Fibroblast of lung (primary cell): ENCODE measurements at regions not wholly inside any gene's neighbourhood (a gene's known extent, or its start where the extent isn't known, plus 50 kb on each side); places are given as distances from the start of the nearest gene placed in this dataset.

ENCODE experiments used
- DNase-seq, 2 donors: peaks; one replicate each; pipeline versions ENCODE4 v3.0.0 to v3.0.0-alpha.2; 2010; ENCODE audit warnings: low read depth in 2 of 2
- H2AFZ ChIP-seq: 2 replicates; pipeline ENCODE4 v1.5.1; 2012; ENCODE audit warnings: low read length, control low read depth, inconsistent platforms
- H3K27ac ChIP-seq: 2 replicates; pipeline ENCODE4 v1.5.1; 2011; ENCODE audit warnings: low read length, control low read depth; ENCODE audit not compliant: insufficient read depth
- H3K27me3 ChIP-seq: 2 replicates; pipeline ENCODE4 v1.5.1; 2011; ENCODE audit warnings: mild to moderate bottlenecking, low read length; ENCODE audit not compliant: control insufficient read depth, insufficient read depth
- H3K36me3 ChIP-seq: 2 replicates; pipeline ENCODE4 v1.5.1; 2011; ENCODE audit warnings: low read length; ENCODE audit not compliant: control insufficient read depth, insufficient read depth
- H3K4me1 ChIP-seq: 2 replicates; pipeline ENCODE4 v1.5.1; 2011; ENCODE audit warnings: low read length; ENCODE audit not compliant: control insufficient read depth, insufficient read depth; ENCODE audit errors: extremely low read depth
- H3K4me2 ChIP-seq: 2 replicates; pipeline ENCODE4 v1.5.1; 2011; ENCODE audit warnings: low read length, control low read depth; ENCODE audit not compliant: insufficient read depth; ENCODE audit errors: extremely low read depth
- H3K4me3 ChIP-seq, 4 experiments: fragments of 200-600 bp in 1 of 4; sonication (generic) in 1 of 4; replicated peaks in 1 of 4; 2 replicates each; pipeline ENCODE4 v1.5.1; 2011 to 2016; ENCODE audit warnings: low read length in 4 of 4, low read depth in 3 of 4, mild to moderate bottlenecking in 3 of 4, control low read depth in 2 of 4, inconsistent platforms in 1 of 4, mixed read lengths in 1 of 4; ENCODE audit not compliant: insufficient read depth in 1 of 4; ENCODE audit errors: control extremely low read depth in 1 of 4
- H3K79me2 ChIP-seq: 2 replicates; pipeline ENCODE4 v1.5.1; 2012; ENCODE audit warnings: mild to moderate bottlenecking, low read length, inconsistent platforms; ENCODE audit not compliant: control insufficient read depth, insufficient read depth
- H3K9ac ChIP-seq: 2 replicates; pipeline ENCODE4 v1.5.1; 2011; ENCODE audit warnings: mild to moderate bottlenecking, low read length, control low read depth; ENCODE audit not compliant: insufficient read depth
- H3K9me3 ChIP-seq: 2 replicates; pipeline ENCODE4 v1.5.1; 2012; ENCODE audit warnings: low read depth, low read length; ENCODE audit not compliant: control insufficient read depth, insufficient read depth
- H4K20me1 ChIP-seq: 2 replicates; pipeline ENCODE4 v1.5.1; 2011; ENCODE audit warnings: low read length; ENCODE audit not compliant: control insufficient read depth, insufficient read depth; ENCODE audit errors: extremely low read depth
- CTCF ChIP-seq, 2 donors: IDR thresholded peaks in 1 of 2; conservative IDR thresholded peaks in 1 of 2; 1 replicate in 1 of 2; 2 replicates in 1 of 2; pipeline ENCODE4 v1.5.1; 2011 to 2012; ENCODE audit warnings: low read length in 2 of 2, control low read depth in 1 of 2, inconsistent platforms in 1 of 2, low read depth in 1 of 2, mild to moderate bottlenecking in 1 of 2
- EZH2 ChIP-seq: IDR thresholded peaks from 2 replicates; pipeline ENCODE4 v1.5.1; 2012; ENCODE audit warnings: low read length, control low read depth, mild to moderate bottlenecking; ENCODE audit errors: missing control alignments

- no peak overlapping the region for H3K4me2 ChIP-seq
- H2AFZ ChIP-seq, result no peak overlapping the region
- TF ChIP-seq EZH2, result no peak
- TF ChIP-seq CTCF (conservative IDR thresholded peaks at IDR 0.05 in 1 of 2, IDR thresholded peaks at IDR 0.05 in 1 of 2; ENCODE audit: low read depth in 1 of 2, low read length in 2 of 2), result no peak
- no peaks in the 10 kb centered on the region for H3K79me2 ChIP-seq
- no peaks in the 10 kb centered on the region for H4K20me1 ChIP-seq
- H3K4me1 ChIP-seq, result no peaks in the 10 kb centered on the region
- H3K27me3 ChIP-seq, result no peaks in the 10 kb centered on the region
- H3K9me3 ChIP-seq, result no peaks in the 10 kb centered on the region
- no peak for DNase-seq
- H3K36me3 ChIP-seq, result no peaks in the 10 kb centered on the region
- no peak overlapping the region for H3K27ac ChIP-seq
- no peak overlapping the region for H3K9ac ChIP-seq
- no peak overlapping the region for H3K4me3 ChIP-seq
These were observed 63.3 kb upstream of the RGMA start for GRCh38 chr15:93152360-93152759.

- Histone ChIP-seq H3K9me3 (no peaks in the 10 kb centered on the region), H4K20me1 (no peaks in the 10 kb centered on the region), H3K27me3 (no peaks in the 10 kb centered on the region), H3K4me1 (no peaks in the 10 kb centered on the region), H3K27ac (no peak overlapping the region), H3K4me2 (no peak overlapping the region), H3K4me3 (no peak overlapping the region), H2AFZ (no peak overlapping the region), H3K79me2 (no peaks in the 10 kb centered on the region), H3K36me3 (no peaks in the 10 kb centered on the region), H3K9ac (no peak overlapping the region)
- peak in 1 of 2 donors; percentile 10 for DNase-seq
- TF ChIP-seq CTCF (conservative IDR thresholded peaks at IDR 0.05 in 1 of 2, IDR thresholded peaks at IDR 0.05 in 1 of 2; ENCODE audit: low read depth in 1 of 2, low read length in 2 of 2), result no peak
- no peak for TF ChIP-seq EZH2
These were observed 62.2 kb upstream of the RGMA start for GRCh38 chr15:93150910-93151881.

GRCh38 chr15:93146601-93147000, 57.6 kb upstream of the RGMA start:
- Histone ChIP-seq H3K27ac (no peak overlapping the region), H3K4me2 (no peak overlapping the region)

More at GRCh38 chr15:93146601-93147000, 57.6 kb upstream of the RGMA start:
- Histone ChIP-seq H3K4me3 (no peak overlapping the region), H3K36me3 (no peaks in the 10 kb centered on the region), H3K4me1 (no peaks in the 10 kb centered on the region), H2AFZ (no peak overlapping the region), H3K79me2 (no peaks in the 10 kb centered on the region), H3K9me3 (no peaks in the 10 kb centered on the region), H3K27me3 (no peaks in the 10 kb centered on the region), H4K20me1 (no peaks in the 10 kb centered on the region), H3K9ac (no peak overlapping the region)
- TF ChIP-seq EZH2 (no peak), CTCF (conservative IDR thresholded peaks at IDR 0.05 in 1 of 2, IDR thresholded peaks at IDR 0.05 in 1 of 2; ENCODE audit: low read depth in 1 of 2, low read length in 2 of 2) (no peak)
- no peak for DNase-seq
